GM23338 (cell line): ENCODE measurements at regions not wholly inside any gene's neighbourhood (a gene's known extent, or its start where the extent isn't known, plus 50 kb on each side); places are given as distances from the start of the nearest gene placed in this dataset.
A peak's percentile ranks its signal among the peaks of the same experiment; 100 is the strongest.

Experiments
- ATAC-seq: fragments of 200-7000 bp; cut with Tn5 transposase; 3 replicates; pipeline ENCODE4 v1.9.1; 2020
- DNase-seq: peaks from one replicate; pipeline ENCODE4 v3.0.0-alpha.2; 2015; ENCODE audit warnings: low spot score
- H2AFZ ChIP-seq: fragments of 200-600 bp; sonication (generic); 2 replicates; pipeline ENCODE4 v1.8.0; 2016; ENCODE audit warnings: antibody characterized with exemption, mild to moderate bottlenecking, moderate library complexity
- H3F3A ChIP-seq: fragments of 200-600 bp; sonication (generic); replicated peaks from 2 replicates; pipeline ENCODE4 v1.8.0; 2017; ENCODE audit warnings: antibody characterized with exemption, mixed run types, low read depth
- H3K27ac ChIP-seq: fragments of 200-600 bp; sonication (generic); 2 replicates; pipeline ENCODE4 v1.6.1; 2016; ENCODE audit warnings: low read depth
- H3K27me3 ChIP-seq: fragments of 200-600 bp; sonication (generic); 2 replicates; pipeline ENCODE4 v1.8.0; 2016; ENCODE audit warnings: mild to moderate bottlenecking, mixed run types, moderate library complexity; ENCODE audit not compliant: insufficient read depth
- H3K36me3 ChIP-seq: fragments of 200-600 bp; sonication (generic); 2 replicates; pipeline ENCODE4 v1.8.0; 2016; ENCODE audit warnings: mild to moderate bottlenecking; ENCODE audit not compliant: insufficient read depth
- H3K4me1 ChIP-seq: fragments of 200-600 bp; sonication (generic); 2 replicates; pipeline ENCODE4 v1.8.0; 2016; ENCODE audit warnings: mild to moderate bottlenecking, moderate library complexity; ENCODE audit not compliant: insufficient read depth
- H3K4me2 ChIP-seq: fragments of 200-600 bp; sonication (generic); 2 replicates; pipeline ENCODE4 v1.7.1; 2017; ENCODE audit warnings: mixed run types
- H3K4me3 ChIP-seq: fragments of 200-600 bp; sonication (generic); 2 replicates; pipeline ENCODE4 v1.6.1; 2016; ENCODE audit warnings: mixed run types
- H3K79me2 ChIP-seq: fragments of 200-600 bp; sonication (generic); replicated peaks from 2 replicates; pipeline ENCODE4 v1.8.0; 2017; ENCODE audit warnings: mild to moderate bottlenecking; ENCODE audit not compliant: insufficient read depth
- H3K9me2 ChIP-seq: fragments of 200-600 bp; sonication (generic); 2 replicates; pipeline ENCODE4 v1.8.0; 2017; ENCODE audit not compliant: insufficient read depth
- H4K20me1 ChIP-seq: fragments of 200-600 bp; sonication (generic); replicated peaks from 2 replicates; pipeline ENCODE4 v1.8.0; 2017; ENCODE audit warnings: mild to moderate bottlenecking; ENCODE audit not compliant: insufficient read depth
- H3K27ac Mint-ChIP-seq: 2 replicates; pipeline ENCODE4 v1.8.0; 2020; ENCODE audit warnings: inconsistent platforms, mild to moderate bottlenecking, moderate library complexity, mixed read lengths
- H3K27me3 Mint-ChIP-seq: 3 replicates; pipeline ENCODE4 v1.8.0; 2022; ENCODE audit warnings: low read depth, mild to moderate bottlenecking, moderate library complexity, mixed read lengths, inconsistent platforms; ENCODE audit not compliant: insufficient read depth, poor library complexity
- H3K36me3 Mint-ChIP-seq: 3 replicates; pipeline ENCODE4 v1.8.0; 2021; ENCODE audit warnings: low read depth, mild to moderate bottlenecking, inconsistent platforms, moderate library complexity, mixed read lengths
- H3K4me1 Mint-ChIP-seq: 3 replicates; pipeline ENCODE4 v1.8.0; 2020; ENCODE audit warnings: mild to moderate bottlenecking, inconsistent platforms, mixed read lengths
- H3K4me3 Mint-ChIP-seq: 3 replicates; pipeline ENCODE4 v1.8.0; 2021; ENCODE audit warnings: moderate library complexity, mild to moderate bottlenecking, inconsistent platforms, mixed read lengths
- H3K9me3 Mint-ChIP-seq: 3 replicates; pipeline ENCODE4 v1.8.0; 2020; ENCODE audit warnings: moderate library complexity, mild to moderate bottlenecking, inconsistent platforms, mixed read lengths
- CTCF ChIP-seq, 2 experiments: fragments of 200-600 bp in 1 of 2; sonication (generic) in 1 of 2; conservative IDR thresholded peaks; 2 replicates each; pipeline versions ENCODE4 v1.5.1 to v1.6.1; 2016 to 2017; ENCODE audit warnings: antibody characterized with exemption in 2 of 2, low read depth in 2 of 2, mild to moderate bottlenecking in 2 of 2, moderate library complexity in 1 of 2
- JUNB ChIP-seq: IDR thresholded peaks from one replicate; pipeline ENCODE4 v1.6.1; 2016; ENCODE audit warnings: antibody characterized with exemption; ENCODE audit not compliant: unreplicated experiment
- POLR2AphosphoS5 ChIP-seq: IDR thresholded peaks from 2 replicates; pipeline ENCODE4 v1.6.1; 2016; ENCODE audit warnings: antibody characterized with exemption, low read depth
- ZNF114 ChIP-seq: fragments of 250-450 bp; sonication (Bioruptor Pico); IDR thresholded peaks from 2 replicates; pipeline ENCODE4 v1.5.0; 2020; ENCODE audit warnings: mild to moderate bottlenecking, moderate library complexity
- ZNF331 ChIP-seq: fragments of 250-450 bp; sonication (Bioruptor Pico); IDR thresholded peaks from 2 replicates; pipeline ENCODE4 v1.5.0; 2020; ENCODE audit warnings: low read depth, mild to moderate bottlenecking, moderate library complexity

GRCh38 chr12:87365423-87365822, 663.8 kb downstream of the C12orf50 start:
- Mint-ChIP-seq H3K4me1 (no peaks in the 10 kb centered on the region; the same call in 2 of the 3 replicates), H3K27me3 (peaks cover 2% of the 10 kb centered on the region), H3K4me3 (no peak overlapping the region), H3K27ac (no peak overlapping the region), H3K9me3 (peaks cover 13% of the 10 kb centered on the region), H3K36me3 (peaks cover 17% of the 10 kb centered on the region)
- Histone ChIP-seq H3K4me3 (no peak overlapping the region), H3K27ac (no peak overlapping the region), H3F3A (no peaks in the 10 kb centered on the region), H2AFZ (no peak overlapping the region), H3K36me3 (no peaks in the 10 kb centered on the region), H3K9me2 (peaks cover 11% of the 10 kb centered on the region), H4K20me1 (no peaks in the 10 kb centered on the region), H3K4me2 (no peak overlapping the region), H3K79me2 (no peaks in the 10 kb centered on the region), H3K27me3 (no peaks in the 10 kb centered on the region), H3K4me1 (no peaks in the 10 kb centered on the region)
- DNase-seq: no peak
- ATAC-seq: no peak
- no peak for TF ChIP-seq POLR2AphosphoS5

- Mint-ChIP-seq H3K4me3 (no peak overlapping the region), H3K9me3 (peaks cover 29% of the 10 kb centered on the region), H3K27ac (no peak overlapping the region), H3K27me3 (peaks cover 2% of the 10 kb centered on the region), H3K4me1 (no peaks in the 10 kb centered on the region; the same call in 2 of the 3 replicates), H3K36me3 (peaks cover 17% of the 10 kb centered on the region)
- no peaks in the 10 kb centered on the region for H3K27me3 ChIP-seq
- no peaks in the 10 kb centered on the region for H3K79me2 ChIP-seq
- TF ChIP-seq CTCF (conservative IDR thresholded peaks at IDR 0.05; ENCODE audit: low read depth in 2 of 2) (0 out of 4 replicates have a peak, but pooled peaks of 1 of the 2 experiments have one; percentile 7), POLR2AphosphoS5 (no peak)
- H3K36me3 ChIP-seq: peaks cover 1% of the 10 kb centered on the region; the same call in 1 of the 2 replicates
- ATAC-seq (no peak), DNase-seq (no peak)
- H3K4me1 ChIP-seq: no peaks in the 10 kb centered on the region
- no peak overlapping the region for H2AFZ ChIP-seq
- no peak overlapping the region for H3K27ac ChIP-seq
- H3K9me2 ChIP-seq: peaks cover 11% of the 10 kb centered on the region
- no peaks in the 10 kb centered on the region for H4K20me1 ChIP-seq
- H3K4me3 ChIP-seq: no peak overlapping the region
- H3K4me2 ChIP-seq: no peak overlapping the region
- H3F3A ChIP-seq: no peaks in the 10 kb centered on the region
Measured at GRCh38 chr12:87363497-87364084, 665.6 kb downstream of the C12orf50 start.

- H3K27me3 ChIP-seq: no peaks in the 10 kb centered on the region
- H3K27ac ChIP-seq: no peak overlapping the region
- H2AFZ ChIP-seq: no peak overlapping the region
- no peak for TF ChIP-seq JUNB
- no peak for TF ChIP-seq ZNF114 (CRISPR knock-in tag)
- no peak for TF ChIP-seq POLR2AphosphoS5
- no peak for TF ChIP-seq ZNF331 (CRISPR knock-in tag)
- H3K4me2 ChIP-seq: no peak overlapping the region
- Mint-ChIP-seq H3K27me3 (no peaks in the 10 kb centered on the region), H3K27ac (no peak overlapping the region), H3K4me1 (no peaks in the 10 kb centered on the region), H3K4me3 (no peak overlapping the region), H3K36me3 (no peaks in the 10 kb centered on the region), H3K9me3 (no peaks in the 10 kb centered on the region; the same call in 2 of the 3 replicates)
- ATAC-seq (no peak), DNase-seq (no peak)
- no peaks in the 10 kb centered on the region for H3K9me2 ChIP-seq
- no peaks in the 10 kb centered on the region for H3K36me3 ChIP-seq
- H3K4me1 ChIP-seq: no peaks in the 10 kb centered on the region
- H3K79me2 ChIP-seq: no peaks in the 10 kb centered on the region
- H3K4me3 ChIP-seq: no peak overlapping the region
- no peaks in the 10 kb centered on the region for H3F3A ChIP-seq
- no peaks in the 10 kb centered on the region for H4K20me1 ChIP-seq
Measured at GRCh38 chr12:87349681-87350080, 679.5 kb downstream of the C12orf50 start.
